Endothelial cell of umbilical vein (primary cell): ENCODE measurements at regions not wholly inside any gene's neighbourhood (a gene's known extent, or its start where the extent isn't known, plus 50 kb on each side); places are given as distances from the start of the nearest gene placed in this dataset.

Experiments
- BruUV-seq: library from RNA; stranded (reverse); fragments of 400-500 nt; replicated peaks from 2 replicates; lab custom pipeline; 2021; lab: Mats Ljungman, UMichigan
- CTCF ChIA-PET: fragments of 300-600, 350-600 bp; sonication (Branson Sonifier 250); formaldehyde crosslinking; loops from one replicate; lab custom pipeline; 2021; ENCODE audit warnings: antibody characterized with exemption, inconsistent platforms; lab: Charles Lee
- POLR2A ChIA-PET: fragments of 300-600, 350-600 bp; sonication (Branson Sonifier 250); formaldehyde crosslinking; loops from one replicate; lab custom pipeline; 2021; ENCODE audit warnings: antibody characterized with exemption, inconsistent platforms; lab: Charles Lee
- DNase-seq: peaks from one replicate; pipeline ENCODE4 v3.0.0-alpha.2; 2011; ENCODE audit warnings: low read depth, low spot score
- FAIRE-seq: peaks from 2 replicates; lab custom pipeline; 2011; peaks lifted over from hg19 to GRCh38; lab: Jason Lieb, UNC
- H2AFZ ChIP-seq: 2 replicates; pipeline ENCODE4 v1.6.0; 2012; ENCODE audit warnings: low read depth, low read length, control low read depth, inconsistent platforms
- H3K27ac ChIP-seq: 2 replicates; pipeline ENCODE4 v1.5.1; 2011; ENCODE audit warnings: low read depth, mild to moderate bottlenecking, control low read depth, low read length, moderate library complexity; ENCODE audit not compliant: insufficient read depth
- H3K27me3 ChIP-seq, 2 experiments: 2 replicates each; pipeline versions ENCODE4 v1.6.0 to v1.6.1; 2011; ENCODE audit warnings: low read length in 2 of 2, mixed read lengths in 1 of 2; ENCODE audit not compliant: control insufficient read depth in 2 of 2, insufficient read depth in 2 of 2
- H3K36me3 ChIP-seq, 2 experiments: 2 replicates in 1 of 2; 3 replicates in 1 of 2; pipeline ENCODE4 v1.5.1; 2011; ENCODE audit warnings: low read length in 2 of 2, mild to moderate bottlenecking in 1 of 2, moderate library complexity in 1 of 2; ENCODE audit not compliant: control insufficient read depth in 2 of 2, insufficient read depth in 2 of 2; ENCODE audit errors: extremely low read depth in 1 of 2
- H3K4me1 ChIP-seq: 3 replicates; pipeline ENCODE4 v1.5.1; 2011; ENCODE audit warnings: mild to moderate bottlenecking, low read length; ENCODE audit not compliant: control insufficient read depth, insufficient read depth; ENCODE audit errors: extremely low read depth
- H3K4me2 ChIP-seq: 2 replicates; pipeline ENCODE4 v1.6.1; 2011; ENCODE audit warnings: low read length, control low read depth, mixed read lengths; ENCODE audit not compliant: insufficient read depth
- H3K4me3 ChIP-seq, 3 experiments: fragments of 200-600 bp in 1 of 3; sonication (generic), shearing (Covaris generic) in 1 of 3; replicated peaks in 1 of 3; 2 replicates each; pipeline ENCODE4 v1.5.1; 2011 to 2016; ENCODE audit warnings: control low read depth in 3 of 3, low read length in 3 of 3, mild to moderate bottlenecking in 2 of 3, inconsistent platforms in 1 of 3, low read depth in 1 of 3, moderate library complexity in 1 of 3; ENCODE audit not compliant: insufficient read depth in 1 of 3
- H3K79me2 ChIP-seq: 2 replicates; pipeline ENCODE4 v1.6.0; 2012; ENCODE audit warnings: low read length, inconsistent platforms; ENCODE audit not compliant: control insufficient read depth, insufficient read depth
- H3K9ac ChIP-seq: replicated peaks from 2 replicates; pipeline ENCODE3; 2011; ENCODE audit warnings: low read length, control low read depth; ENCODE audit not compliant: insufficient read depth; ENCODE audit errors: extremely low read depth
- H3K9me1 ChIP-seq: replicated peaks from 3 replicates; pipeline ENCODE4 v1.6.0; 2011; ENCODE audit warnings: mild to moderate bottlenecking, low read length; ENCODE audit not compliant: control insufficient read depth, insufficient read depth; ENCODE audit errors: extremely low read depth
- H3K9me3 ChIP-seq: replicated peaks from 2 replicates; pipeline ENCODE4 v1.5.1; 2012; ENCODE audit warnings: low read length, inconsistent platforms; ENCODE audit not compliant: control insufficient read depth, insufficient read depth
- H4K20me1 ChIP-seq: replicated peaks from 2 replicates; pipeline ENCODE3; 2011; ENCODE audit warnings: mild to moderate bottlenecking, low read length; ENCODE audit not compliant: control insufficient read depth, insufficient read depth; ENCODE audit errors: extremely low read depth
- CTCF ChIP-seq, 2 donors: IDR thresholded peaks; 1 replicate in 1 of 2; 2 replicates in 1 of 2; pipeline ENCODE4 v1.5.1; 2011; ENCODE audit warnings: low read length in 2 of 2, mild to moderate bottlenecking in 2 of 2, moderate library complexity in 2 of 2, control low read depth in 1 of 2, inconsistent platforms in 1 of 2, low read depth in 1 of 2; ENCODE audit not compliant: insufficient read depth in 1 of 2; ENCODE audit errors: extremely low read depth in 1 of 2
- EZH2 ChIP-seq: IDR thresholded peaks from 2 replicates; pipeline ENCODE4 v1.6.1; 2012; ENCODE audit warnings: borderline replicate concordance, low read depth, mild to moderate bottlenecking, moderate library complexity, low read length, inconsistent platforms; ENCODE audit not compliant: severe bottlenecking
- FOS ChIP-seq: IDR thresholded peaks from 2 replicates; pipeline ENCODE4 v1.6.1; 2011; ENCODE audit warnings: mild to moderate bottlenecking, low read length, moderate library complexity, borderline replicate concordance; ENCODE audit not compliant: insufficient read depth
- GATA2 ChIP-seq: IDR thresholded peaks from 2 replicates; pipeline ENCODE4 v1.7.0; 2011; ENCODE audit warnings: low read depth, mild to moderate bottlenecking, moderate library complexity, mixed read lengths, low read length; ENCODE audit not compliant: insufficient read length, insufficient read depth
- JUN ChIP-seq: IDR thresholded peaks from 2 replicates; pipeline ENCODE4 v1.6.1; 2011; ENCODE audit warnings: borderline replicate concordance, low read depth; ENCODE audit not compliant: insufficient read length, insufficient read depth
- MAX ChIP-seq: IDR thresholded peaks from 2 replicates; pipeline ENCODE4 v1.6.1; 2011; ENCODE audit not compliant: insufficient read depth, insufficient read length
- MYC ChIP-seq: IDR thresholded peaks from one replicate; pipeline ENCODE4 v1.6.1; 2011; ENCODE audit warnings: mild to moderate bottlenecking, low read depth, low read length
- POLR2A ChIP-seq: IDR thresholded peaks from 2 replicates; pipeline ENCODE4 v1.6.1; 2012; ENCODE audit warnings: low read depth, mild to moderate bottlenecking, control low read depth, low read length
- POLR2AphosphoS5 ChIP-seq: IDR thresholded peaks from 2 replicates; pipeline ENCODE4 v1.6.1; 2012; ENCODE audit warnings: low read depth, mild to moderate bottlenecking, control low read depth, low read length, moderate library complexity; ENCODE audit not compliant: insufficient read depth
- dilution Hi-C: fragments of 300-500 bp; cut with MboI; formaldehyde crosslinking; loops from one replicate; pipeline ENCODE4 v1.15.0; 2019; ENCODE audit warnings: low sequenced_read_pairs; ENCODE audit not compliant: extremely low pct_ligation_motif_present
- intact Hi-C: fragments of 100-400 bp; cut with micrococcal nuclease; formaldehyde crosslinking; loops from one replicate; pipeline ENCODE4 v1.10.0; 2022

- TF ChIP-seq POLR2A (no peak), FOS (no peak), MYC (no peak), EZH2 (no peak), JUN (no peak)
- ChIA-PET POLR2A (no interaction called here), CTCF (no interaction called here)
- Histone ChIP-seq H3K27ac (no peak overlapping the region), H3K4me3 (no peak overlapping the region), H4K20me1 (no peaks in the 10 kb centered on the region), H3K27me3 (no peaks in the 10 kb centered on the region), H3K9me3 (peaks cover 8% of the 10 kb centered on the region), H2AFZ (no peak overlapping the region), H3K9me1 (no peaks in the 10 kb centered on the region), H3K36me3 (no peaks in the 10 kb centered on the region), H3K79me2 (no peaks in the 10 kb centered on the region), H3K4me2 (no peak overlapping the region), H3K4me1 (no peaks in the 10 kb centered on the region), H3K9ac (no peak overlapping the region)
- dilution Hi-C loops (no loop called here), intact Hi-C loops (no loop called here)
- DNase-seq = no peak
- FAIRE-seq = no peak
- no TSS peak for BruUV-seq
These were observed 219.0 kb upstream of the IRX1 start for GRCh38 chr5:3376611-3377010.

GRCh38 chr5:3375586-3376311, 219.9 kb upstream of the IRX1 start:
- dilution Hi-C loops (no loop called here), intact Hi-C loops (no loop called here)
- Histone ChIP-seq H3K36me3 (no peaks in the 10 kb centered on the region), H3K4me2 (no peak overlapping the region), H3K9ac (no peak overlapping the region), H3K27ac (no peak overlapping the region), H3K4me1 (no peaks in the 10 kb centered on the region), H3K79me2 (no peaks in the 10 kb centered on the region), H3K27me3 (no peaks in the 10 kb centered on the region), H3K4me3 (no peak overlapping the region), H2AFZ (no peak overlapping the region), H3K9me1 (no peaks in the 10 kb centered on the region), H4K20me1 (no peaks in the 10 kb centered on the region), H3K9me3 (peaks cover 8% of the 10 kb centered on the region)
- no peak for DNase-seq
- TF ChIP-seq POLR2A (no peak), GATA2 (no peak), CTCF (IDR thresholded peaks at IDR 0.05; ENCODE audit: extremely low read depth in 1 of 2, insufficient read depth in 1 of 2, low read depth in 1 of 2, low read length in 2 of 2) (no peak), MYC (no peak), MAX (no peak), POLR2AphosphoS5 (no peak), JUN (no peak), FOS (no peak), EZH2 (no peak)
- ChIA-PET POLR2A (no interaction called here), CTCF (no interaction called here)
- FAIRE-seq = no peak
- no TSS peak for BruUV-seq
